NCI-H146 treated with DMSO at 0.1 percent for 48 hours (cell line): ENCODE measurements at regions not wholly inside any gene's neighbourhood (a gene's known extent, or its start where the extent isn't known, plus 50 kb on each side); places are given as distances from the start of the nearest gene placed in this dataset.

ENCODE experiments used
- DNase-seq: peaks from one replicate; lab custom pipeline; 2025; ENCODE audit not compliant: unreplicated experiment; lab: John Stamatoyannopoulos, UW

- DNase-seq: no peak
Observed at GRCh38 chr1:163730411-163730821, 408.7 kb downstream of the NUF2 start.

- DNase-seq: no peak
Observed at GRCh38 chr1:163737261-163737660, 415.5 kb downstream of the NUF2 start.

- no peak for DNase-seq
Observed at GRCh38 chr1:163744301-163744887, 422.6 kb downstream of the NUF2 start.

- DNase-seq: no peak
Observed at GRCh38 chr1:163745204-163745603, 423.4 kb downstream of the NUF2 start.

GRCh38 chr1:163747261-163747660 lies 425.5 kb downstream of the NUF2 start:
- no peak for DNase-seq

- no peak for DNase-seq
Observed at GRCh38 chr1:163747855-163748254, 426.1 kb downstream of the NUF2 start.

GRCh38 chr1:163758977-163759670 lies 437.4 kb downstream of the NUF2 start:
- no peak for DNase-seq

GRCh38 chr1:163761898-163762297 lies 440.1 kb downstream of the NUF2 start:
- DNase-seq: no peak

- DNase-seq: no peak
Observed at GRCh38 chr1:163766257-163766918, 444.6 kb downstream of the NUF2 start.

- DNase-seq: no peak
Observed at GRCh38 chr1:163768576-163768975, 446.8 kb downstream of the NUF2 start.

- DNase-seq: no peak
Observed at GRCh38 chr1:163770265-163770664, 448.5 kb downstream of the NUF2 start.

GRCh38 chr1:163771637-163772036 lies 449.9 kb downstream of the NUF2 start:
- DNase-seq: no peak

- no peak for DNase-seq
Observed at GRCh38 chr1:163772246-163772645, 450.5 kb downstream of the NUF2 start.

GRCh38 chr1:163773396-163773795 lies 451.6 kb downstream of the NUF2 start:
- no peak for DNase-seq

- DNase-seq: no peak
Observed at GRCh38 chr1:163774401-163774945, 452.7 kb downstream of the NUF2 start.

- no peak for DNase-seq
Observed at GRCh38 chr1:163774978-163775620, 453.3 kb downstream of the NUF2 start.

GRCh38 chr1:163777205-163777604 lies 455.5 kb downstream of the NUF2 start:
- no peak for DNase-seq

- DNase-seq: no peak
Observed at GRCh38 chr1:163781146-163781545, 459.4 kb downstream of the NUF2 start.

- DNase-seq: no peak
Observed at GRCh38 chr1:163785868-163786405, 464.2 kb downstream of the NUF2 start.

- no peak for DNase-seq
Observed at GRCh38 chr1:163789911-163790310, 468.2 kb downstream of the NUF2 start.

GRCh38 chr1:163794551-163794950 lies 472.8 kb downstream of the NUF2 start:
- DNase-seq: no peak
